Endothelial cell (in vitro differentiated cells): ENCODE measurements at regions not wholly inside any gene's neighbourhood (a gene's known extent, or its start where the extent isn't known, plus 50 kb on each side); places are given as distances from the start of the nearest gene placed in this dataset.

Experiments used
- DNase-seq: peaks from one replicate; pipeline ENCODE4 v3.0.0; 2021; ENCODE audit warnings: low spot score
- H3K27ac Mint-ChIP-seq: one replicate; pipeline ENCODE4 v1.8.0; 2021; ENCODE audit warnings: mixed read lengths, inconsistent platforms; ENCODE audit not compliant: unreplicated experiment
- H3K27me3 Mint-ChIP-seq: one replicate; pipeline ENCODE4 v1.8.0; 2021; ENCODE audit warnings: mild to moderate bottlenecking, moderate library complexity, mixed read lengths, inconsistent platforms; ENCODE audit not compliant: unreplicated experiment
- H3K36me3 Mint-ChIP-seq: one replicate; pipeline ENCODE4 v1.8.0; 2021; ENCODE audit warnings: mild to moderate bottlenecking, low read depth, mixed read lengths, inconsistent platforms; ENCODE audit not compliant: unreplicated experiment
- H3K4me1 Mint-ChIP-seq: one replicate; pipeline ENCODE4 v1.8.0; 2021; ENCODE audit warnings: mild to moderate bottlenecking, mixed read lengths, inconsistent platforms; ENCODE audit not compliant: unreplicated experiment
- H3K4me3 Mint-ChIP-seq: one replicate; pipeline ENCODE4 v1.8.0; 2021; ENCODE audit warnings: mild to moderate bottlenecking, mixed read lengths, inconsistent platforms; ENCODE audit not compliant: unreplicated experiment
- H3K9me3 Mint-ChIP-seq: one replicate; pipeline ENCODE4 v1.8.0; 2021; ENCODE audit warnings: mixed read lengths, inconsistent platforms; ENCODE audit not compliant: unreplicated experiment
- CTCF ChIP-seq: fragments of 200-600 bp; sonication (generic); IDR thresholded peaks from one replicate; pipeline ENCODE4 v1.5.0; 2021; ENCODE audit warnings: antibody characterized with exemption; ENCODE audit not compliant: unreplicated experiment

GRCh38 chr12:124651516-124652273 lies 84.3 kb upstream of the NCOR2 start:
- H3K4me1 Mint-ChIP-seq, result no peaks in the 10 kb centered on the region
- DNase-seq, result no peak
- no peak overlapping the region for H3K4me3 Mint-ChIP-seq
- H3K27ac Mint-ChIP-seq, result no peak overlapping the region
- H3K9me3 Mint-ChIP-seq, result peaks cover 4% of the 10 kb centered on the region
- no peak for TF ChIP-seq CTCF
- peaks cover 3% of the 10 kb centered on the region for H3K27me3 Mint-ChIP-seq
- peaks cover 3% of the 10 kb centered on the region for H3K36me3 Mint-ChIP-seq

DNA sequence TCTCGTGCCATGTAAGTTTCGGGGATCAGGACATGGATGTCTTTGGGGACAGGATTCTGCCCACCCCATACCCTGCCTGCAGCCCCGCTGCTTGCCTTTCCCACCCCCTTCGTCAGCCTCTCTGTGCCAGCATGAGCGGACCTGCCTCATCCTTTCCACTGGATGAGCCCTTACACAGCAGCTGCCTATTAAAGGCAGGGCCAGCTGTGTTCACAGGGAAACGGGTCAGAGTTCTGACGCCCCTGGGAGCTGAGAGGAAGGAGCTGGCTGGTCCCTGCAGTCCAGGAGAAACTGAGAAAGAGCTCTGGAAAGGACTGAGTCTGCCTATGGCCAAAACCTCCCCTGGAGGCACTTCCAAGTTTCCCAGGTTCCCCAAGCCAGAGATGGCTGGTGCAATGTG lies 83.5 kb upstream of the NCOR2 start:
- TF ChIP-seq CTCF, result no peak

DNA sequence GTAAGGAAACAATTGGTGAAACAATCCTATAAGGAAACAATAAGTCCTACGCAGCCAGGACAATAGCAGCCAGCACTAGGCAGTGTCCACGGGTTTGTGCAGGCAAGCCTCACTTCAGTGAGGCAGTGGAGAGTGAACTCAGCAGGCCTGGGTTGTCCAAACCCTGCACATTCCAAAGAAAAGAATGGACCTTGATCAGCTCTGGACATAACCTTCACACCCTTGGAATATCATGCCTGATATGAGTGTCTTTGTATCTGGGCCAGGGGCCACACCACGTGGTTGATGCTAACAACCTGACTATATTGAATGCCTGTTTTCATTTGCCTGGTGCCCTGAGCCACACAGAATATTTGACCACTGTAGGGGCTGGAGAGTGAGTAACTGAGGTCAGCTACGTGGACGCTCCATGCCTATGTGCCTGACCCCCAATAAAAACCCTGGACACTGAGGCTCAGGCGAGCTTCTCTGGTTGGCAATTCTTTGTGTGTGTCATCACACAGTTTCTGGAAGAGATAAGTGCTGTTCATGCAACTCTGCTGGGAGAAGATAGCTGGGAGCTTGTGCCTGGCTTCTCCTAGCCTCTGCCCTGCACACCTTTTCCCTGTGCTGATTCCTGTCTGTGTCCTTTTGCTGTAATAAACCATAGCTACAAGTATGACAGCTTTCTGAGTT lies 81.4 kb upstream of the NCOR2 start:
- Mint-ChIP-seq H3K4me1 (no peaks in the 10 kb centered on the region), H3K27me3 (peaks cover 8% of the 10 kb centered on the region), H3K27ac (no peak overlapping the region), H3K4me3 (no peak overlapping the region), H3K36me3 (peaks cover 3% of the 10 kb centered on the region), H3K9me3 (peaks cover 4% of the 10 kb centered on the region)
- TF ChIP-seq CTCF, result no peak
- no peak for DNase-seq

More for the DNA sequence above, 83.5 kb upstream of the NCOR2 start:
- DNase-seq, result no peak
- peaks cover 3% of the 10 kb centered on the region for H3K36me3 Mint-ChIP-seq
- H3K4me1 Mint-ChIP-seq, result no peaks in the 10 kb centered on the region
- no peak overlapping the region for H3K27ac Mint-ChIP-seq
- peaks cover 6% of the 10 kb centered on the region for H3K27me3 Mint-ChIP-seq
- H3K9me3 Mint-ChIP-seq, result peaks cover 4% of the 10 kb centered on the region
- H3K4me3 Mint-ChIP-seq, result no peak overlapping the region

- no peak overlapping the region for H3K4me3 Mint-ChIP-seq
- H3K36me3 Mint-ChIP-seq, result peaks cover 3% of the 10 kb centered on the region
- DNase-seq, result no peak
- no peak for TF ChIP-seq CTCF
- peaks cover 8% of the 10 kb centered on the region for H3K27me3 Mint-ChIP-seq
- H3K27ac Mint-ChIP-seq, result no peak overlapping the region
- no peaks in the 10 kb centered on the region for H3K4me1 Mint-ChIP-seq
- H3K9me3 Mint-ChIP-seq, result peaks cover 4% of the 10 kb centered on the region
Observed at GRCh38 chr12:124647316-124647715, 79.9 kb upstream of the NCOR2 start.
